Activated CD4-positive, alpha-beta T cell treated with anti-CD3 and anti-CD28 coated beads, Interleukin-2, amount 10 ng/mL, durations not matched to agents 7 days and 5 days (primary cell): ENCODE measurements at regions not wholly inside any gene's neighbourhood (a gene's known extent, or its start where the extent isn't known, plus 50 kb on each side); places are given as distances from the start of the nearest gene placed in this dataset.

ENCODE experiments used
- CTCF ChIA-PET: fragments of 350-600 bp; sonication (Branson Sonifier 250); formaldehyde crosslinking; loops from one replicate; lab custom pipeline; 2021; ENCODE audit warnings: antibody characterized with exemption; lab: Charles Lee
- POLR2A ChIA-PET: fragments of 350-600 bp; sonication (Branson Sonifier 250); formaldehyde crosslinking; loops from one replicate; lab custom pipeline; 2021; ENCODE audit warnings: antibody characterized with exemption; lab: Charles Lee
- DNase-seq: peaks from one replicate; pipeline ENCODE4 v3.0.0-alpha.2; 2020
- H3K27ac Mint-ChIP-seq: one replicate; pipeline ENCODE4 v1.8.0; 2021; ENCODE audit warnings: mild to moderate bottlenecking, moderate library complexity, mixed read lengths
- H3K27me3 Mint-ChIP-seq: one replicate; pipeline ENCODE4 v1.8.0; 2021; ENCODE audit warnings: mixed read lengths
- H3K36me3 Mint-ChIP-seq: one replicate; pipeline ENCODE4 v1.8.0; 2021; ENCODE audit warnings: low read depth, mixed read lengths
- H3K4me1 Mint-ChIP-seq: one replicate; pipeline ENCODE4 v1.8.0; 2021; ENCODE audit warnings: mixed read lengths
- H3K4me3 Mint-ChIP-seq: one replicate; pipeline ENCODE4 v1.8.0; 2021; ENCODE audit warnings: mild to moderate bottlenecking, moderate library complexity, mixed read lengths
- H3K9me3 Mint-ChIP-seq: one replicate; pipeline ENCODE4 v1.8.0; 2021; ENCODE audit warnings: mixed read lengths

DNA sequence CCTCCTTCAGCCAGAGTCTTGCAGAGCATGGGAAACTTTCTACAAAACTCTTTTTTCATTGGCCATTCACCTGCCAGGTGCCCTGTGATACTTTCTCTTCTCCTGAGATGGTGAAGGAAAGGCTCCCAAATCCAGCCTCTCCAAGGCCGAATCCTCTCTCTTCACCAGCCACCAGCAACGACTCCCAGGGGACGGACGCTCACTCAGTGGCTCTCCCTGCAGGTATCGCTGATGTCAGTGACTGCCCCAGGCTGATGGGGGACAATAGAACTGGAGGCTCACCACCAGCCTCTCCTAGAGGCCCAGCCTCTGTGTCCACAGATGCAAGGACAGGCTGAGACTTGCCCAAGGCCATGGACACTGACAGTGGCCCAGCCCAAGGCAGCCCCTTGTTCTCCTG is 204.1 kb downstream of the BCL11B start:
- POLR2A ChIA-PET: no interaction called here
- Mint-ChIP-seq H3K36me3 (no peaks in the 10 kb centered on the region), H3K4me1 (no peaks in the 10 kb centered on the region), H3K27me3 (no peaks in the 10 kb centered on the region), H3K4me3 (no peak overlapping the region), H3K27ac (no peak overlapping the region), H3K9me3 (peaks cover 11% of the 10 kb centered on the region)
- DNase-seq: no peak
- CTCF ChIA-PET: no interaction called here

GRCh38 chr14:99069946-99070345 is 202.1 kb downstream of the BCL11B start:
- no peaks in the 10 kb centered on the region for H3K27me3 Mint-ChIP-seq
- no peaks in the 10 kb centered on the region for H3K36me3 Mint-ChIP-seq
- H3K4me1 Mint-ChIP-seq: peaks cover 2% of the 10 kb centered on the region
- ChIA-PET CTCF (interaction anchor here (1.0 to 1.6 kb wide), 4 partner anchors 9 to 12 kb away, joined by 3 to 5 read pairs (median 3); no protein-coding TSS in a partner anchor), POLR2A (no interaction called here)
- peaks cover 11% of the 10 kb centered on the region for H3K9me3 Mint-ChIP-seq
- DNase-seq: no peak
- no peak overlapping the region for H3K4me3 Mint-ChIP-seq
- H3K27ac Mint-ChIP-seq: no peak overlapping the region

GRCh38 chr14:99072433-99072832 is 199.6 kb downstream of the BCL11B start:
- ChIA-PET POLR2A (no interaction called here), CTCF (interaction anchor here (1.4 kb wide), 1 partner anchor 11 kb away, joined by 3 read pairs; no protein-coding TSS in a partner anchor)
- no peak for DNase-seq
- H3K27ac Mint-ChIP-seq: no peak overlapping the region
- H3K4me1 Mint-ChIP-seq: peaks cover 22% of the 10 kb centered on the region
- peaks cover 15% of the 10 kb centered on the region for H3K9me3 Mint-ChIP-seq
- no peaks in the 10 kb centered on the region for H3K27me3 Mint-ChIP-seq
- H3K4me3 Mint-ChIP-seq: no peak overlapping the region
- H3K36me3 Mint-ChIP-seq: no peaks in the 10 kb centered on the region

DNA sequence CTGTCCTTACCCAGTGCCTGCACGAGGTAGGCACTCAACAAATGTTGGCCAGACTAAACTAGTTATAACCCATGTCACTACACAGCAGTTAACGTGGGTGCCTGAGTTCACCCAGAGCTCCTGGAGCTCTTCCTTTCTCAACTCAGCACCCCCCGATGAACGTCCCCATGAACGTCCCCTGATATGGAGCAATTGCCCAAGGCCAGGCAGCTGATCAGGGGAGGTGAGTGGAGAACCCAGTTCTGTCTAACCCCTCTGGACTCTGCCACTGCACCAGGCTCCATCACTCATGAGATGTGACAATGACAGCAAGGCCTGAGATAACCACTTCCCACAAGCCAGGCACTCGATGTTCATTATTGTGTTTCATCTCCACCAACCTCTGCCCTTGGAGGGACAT is 199.0 kb downstream of the BCL11B start:
- H3K27me3 Mint-ChIP-seq: no peaks in the 10 kb centered on the region
- H3K36me3 Mint-ChIP-seq: no peaks in the 10 kb centered on the region
- ChIA-PET CTCF (interaction anchor here (0.5 to 1.4 kb wide), 3 partner anchors 10 to 354 kb away, joined by 3 read pairs; no protein-coding TSS in a partner anchor), POLR2A (no interaction called here)
- peaks cover 13% of the 10 kb centered on the region for H3K9me3 Mint-ChIP-seq
- H3K4me3 Mint-ChIP-seq: no peak overlapping the region
- DNase-seq: no peak
- no peak overlapping the region for H3K27ac Mint-ChIP-seq
- H3K4me1 Mint-ChIP-seq: peaks cover 25% of the 10 kb centered on the region

GRCh38 chr14:99073431-99073830 is 198.6 kb downstream of the BCL11B start:
- Mint-ChIP-seq H3K27me3 (no peaks in the 10 kb centered on the region), H3K4me1 (peaks cover 25% of the 10 kb centered on the region), H3K27ac (no peak overlapping the region), H3K36me3 (no peaks in the 10 kb centered on the region), H3K4me3 (no peak overlapping the region), H3K9me3 (peaks cover 13% of the 10 kb centered on the region)
- ChIA-PET POLR2A (no interaction called here), CTCF (interaction anchor here (0.5 to 1.4 kb wide), 4 partner anchors 10 to 429 kb away, joined by 3 read pairs; no protein-coding TSS in a partner anchor)
- DNase-seq: no peak

DNA sequence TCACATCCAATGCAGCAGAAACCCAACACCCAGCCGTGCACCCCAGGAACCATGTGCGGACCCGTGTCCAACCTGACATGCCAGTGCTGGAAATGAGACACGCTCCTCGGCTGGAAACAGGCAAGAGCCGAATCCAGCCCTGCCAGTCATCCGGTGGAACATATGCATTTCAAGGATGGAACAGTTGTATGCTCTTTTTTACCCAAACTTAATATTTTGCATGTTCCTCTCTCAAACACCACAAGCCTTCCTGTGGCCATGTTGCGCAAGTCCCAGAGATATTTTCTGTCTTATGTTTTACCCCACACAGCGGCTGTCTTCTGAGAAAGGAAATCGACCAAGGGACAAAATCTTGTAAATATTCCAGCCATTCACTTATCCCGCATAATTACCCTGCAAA is 196.9 kb downstream of the BCL11B start:
- peaks cover 25% of the 10 kb centered on the region for H3K4me1 Mint-ChIP-seq
- CTCF ChIA-PET: interaction anchor here (0.6 kb wide), 2 partner anchors 62 to 1478 kb away, joined by 5 to 8 read pairs; no protein-coding TSS in a partner anchor
- H3K27ac Mint-ChIP-seq: no peak overlapping the region
- POLR2A ChIA-PET: no interaction called here
- no peak for DNase-seq
- no peaks in the 10 kb centered on the region for H3K36me3 Mint-ChIP-seq
- no peaks in the 10 kb centered on the region for H3K27me3 Mint-ChIP-seq
- H3K4me3 Mint-ChIP-seq: no peak overlapping the region
- peaks cover 24% of the 10 kb centered on the region for H3K9me3 Mint-ChIP-seq

- ChIA-PET POLR2A (no interaction called here), CTCF (no interaction called here)
- H3K4me3 Mint-ChIP-seq: no peak overlapping the region
- H3K9me3 Mint-ChIP-seq: peaks cover 28% of the 10 kb centered on the region
- DNase-seq: no peak
- no peaks in the 10 kb centered on the region for H3K36me3 Mint-ChIP-seq
- peaks cover 25% of the 10 kb centered on the region for H3K4me1 Mint-ChIP-seq
- no peak overlapping the region for H3K27ac Mint-ChIP-seq
- no peaks in the 10 kb centered on the region for H3K27me3 Mint-ChIP-seq
Measured at GRCh38 chr14:99075771-99076375, 196.1 kb downstream of the BCL11B start.

DNA sequence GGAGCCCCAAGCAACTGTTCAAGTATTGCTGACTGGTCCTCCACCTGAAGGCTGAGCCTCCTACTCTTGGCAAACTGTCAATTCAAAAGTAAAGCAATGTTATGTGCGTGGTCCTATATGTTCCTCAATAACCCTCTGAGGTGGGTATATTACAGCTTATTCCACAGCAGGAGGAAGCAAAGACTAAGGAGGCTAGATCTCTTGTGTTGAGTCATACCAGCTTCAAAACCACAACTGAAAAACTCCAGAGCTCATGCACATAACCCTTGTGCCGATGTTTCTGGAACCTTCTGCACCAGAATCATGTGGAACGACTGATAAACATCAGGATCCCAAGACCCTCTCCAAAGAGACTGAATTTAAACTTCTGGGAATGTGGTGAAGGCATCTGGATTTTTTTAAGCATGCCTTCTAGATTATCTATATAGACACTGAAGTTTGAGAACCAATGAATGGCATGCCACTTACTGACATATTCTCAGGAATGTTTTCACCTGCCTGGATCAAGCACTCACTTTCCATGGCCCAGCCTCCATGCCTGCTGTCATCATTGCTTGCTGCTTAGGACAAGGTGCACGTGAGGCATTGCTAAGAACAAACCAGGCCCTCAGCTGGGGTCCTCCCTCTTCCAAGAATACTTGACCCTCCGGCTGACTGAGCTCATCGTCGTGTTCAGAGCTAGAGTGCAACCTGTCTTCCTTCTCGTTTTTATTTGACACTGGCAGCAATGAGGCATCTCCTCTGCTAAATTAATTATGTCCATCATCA is 194.7 kb downstream of the BCL11B start:
- Mint-ChIP-seq H3K4me1 (peaks cover 25% of the 10 kb centered on the region), H3K27ac (no peak overlapping the region), H3K4me3 (no peak overlapping the region), H3K36me3 (no peaks in the 10 kb centered on the region), H3K9me3 (peaks cover 28% of the 10 kb centered on the region), H3K27me3 (no peaks in the 10 kb centered on the region)
- DNase-seq: no peak
- CTCF ChIA-PET: no interaction called here
- POLR2A ChIA-PET: no interaction called here

DNA sequence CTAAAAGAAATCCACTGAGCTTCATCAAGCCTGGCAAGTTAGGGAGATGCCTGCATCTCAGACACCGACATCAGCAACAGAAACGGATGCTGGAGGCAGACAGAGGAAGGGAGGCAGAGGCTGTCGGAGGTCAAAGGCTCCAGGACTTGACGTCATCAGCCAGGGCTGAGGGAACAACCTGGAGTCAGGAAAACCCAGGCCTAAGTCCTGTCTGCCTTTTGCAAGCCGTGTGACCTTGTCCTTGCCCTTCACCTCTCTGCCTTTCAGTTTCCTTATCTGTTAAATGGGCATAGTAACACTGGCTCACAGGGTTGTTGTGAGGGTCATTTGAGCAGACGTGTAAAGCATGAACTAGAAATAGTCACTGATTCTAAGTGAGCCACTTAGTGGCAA is 194.2 kb downstream of the BCL11B start:
- no peak overlapping the region for H3K4me3 Mint-ChIP-seq
- ChIA-PET CTCF (no interaction called here), POLR2A (no interaction called here)
- peaks cover 28% of the 10 kb centered on the region for H3K9me3 Mint-ChIP-seq
- DNase-seq: no peak
- no peaks in the 10 kb centered on the region for H3K36me3 Mint-ChIP-seq
- no peak overlapping the region for H3K27ac Mint-ChIP-seq
- no peaks in the 10 kb centered on the region for H3K27me3 Mint-ChIP-seq
- peaks cover 25% of the 10 kb centered on the region for H3K4me1 Mint-ChIP-seq

GRCh38 chr14:99078426-99078825 is 193.6 kb downstream of the BCL11B start:
- H3K9me3 Mint-ChIP-seq: peaks cover 33% of the 10 kb centered on the region
- no peak for DNase-seq
- no peak overlapping the region for H3K27ac Mint-ChIP-seq
- ChIA-PET POLR2A (no interaction called here), CTCF (interaction anchor here (1.2 kb wide), 1 partner anchor 9 kb away, joined by 3 read pairs; no protein-coding TSS in a partner anchor)
- H3K4me1 Mint-ChIP-seq: peaks cover 25% of the 10 kb centered on the region
- no peak overlapping the region for H3K4me3 Mint-ChIP-seq
- no peaks in the 10 kb centered on the region for H3K27me3 Mint-ChIP-seq
- no peaks in the 10 kb centered on the region for H3K36me3 Mint-ChIP-seq

GRCh38 chr14:99079061-99079727 is 192.8 kb downstream of the BCL11B start:
- POLR2A ChIA-PET: no interaction called here
- Mint-ChIP-seq H3K27ac (no peak overlapping the region), H3K4me1 (peaks cover 25% of the 10 kb centered on the region), H3K36me3 (no peaks in the 10 kb centered on the region), H3K27me3 (no peaks in the 10 kb centered on the region), H3K9me3 (peaks cover 39% of the 10 kb centered on the region), H3K4me3 (no peak overlapping the region)
- CTCF ChIA-PET: interaction anchor here (1.2 to 1.4 kb wide), 2 partner anchors 9 to 10 kb away, joined by 3 read pairs; no protein-coding TSS in a partner anchor
- DNase-seq: no peak

GRCh38 chr14:99080306-99080705 is 191.7 kb downstream of the BCL11B start:
- Mint-ChIP-seq H3K9me3 (peaks cover 42% of the 10 kb centered on the region), H3K27ac (no peak overlapping the region), H3K36me3 (no peaks in the 10 kb centered on the region), H3K27me3 (no peaks in the 10 kb centered on the region), H3K4me1 (peaks cover 19% of the 10 kb centered on the region), H3K4me3 (no peak overlapping the region)
- DNase-seq: no peak
- POLR2A ChIA-PET: no interaction called here
- CTCF ChIA-PET: interaction anchor here (1.4 kb wide), 1 partner anchor 10 kb away, joined by 3 read pairs; no protein-coding TSS in a partner anchor
